Stomach (tissue), 8 donors: ENCODE measurements at regions not wholly inside any gene's neighbourhood (a gene's known extent, or its start where the extent isn't known, plus 50 kb on each side); places are given as distances from the start of the nearest gene placed in this dataset.

ENCODE experiments used
- DNase-seq, 2 donors: peaks; one replicate each; pipeline versions ENCODE4 v3.0.0 to v3.0.0-alpha.2; 2013 to 2019
- H3K27ac ChIP-seq, 5 donors: fragments of 200-600 bp in 4 of 5; sonication (generic) in 4 of 5; one replicate each; pipeline ENCODE4 v1.5.1; 2013 to 2019; ENCODE audit warnings: mild to moderate bottlenecking in 1 of 5, moderate library complexity in 1 of 5
- H3K27me3 ChIP-seq, 3 donors: fragments of 200-600 bp; sonication (generic); one replicate each; pipeline ENCODE4 v1.5.1; 2017 to 2019; ENCODE audit warnings: mixed run types in 1 of 3
- H3K36me3 ChIP-seq, 4 donors: fragments of 200-600 bp; sonication (generic); 1 replicate in 3 of 4; 2 replicates in 1 of 4; pipeline ENCODE4 v1.5.1; 2016 to 2019
- H3K4me1 ChIP-seq, 4 donors: fragments of 200-600 bp; sonication (generic); one replicate each; pipeline ENCODE4 v1.5.1; 2016 to 2019
- H3K4me3 ChIP-seq, 4 donors: fragments of 200-600 bp; sonication (generic) in 3 of 4; one replicate each; pipeline ENCODE4 v1.5.1; 2016 to 2019; ENCODE audit warnings: mild to moderate bottlenecking in 1 of 4
- H3K9me3 ChIP-seq, 4 donors: fragments of 200-600 bp; sonication (generic); one replicate each; pipeline ENCODE4 v1.5.1; 2016 to 2019
- CTCF ChIP-seq, 7 experiments: fragments of 450-650 bp in 4 of 7; fragments of 200-600 bp in 3 of 7; sonication (generic) in 3 of 7; IDR thresholded peaks; one replicate each; pipeline ENCODE4 v1.5.1; 2016 to 2019; ENCODE audit warnings: antibody characterized with exemption in 7 of 7, control low read depth in 2 of 7, mild to moderate bottlenecking in 1 of 7
- EP300 ChIP-seq: sonication (generic); formaldehyde crosslinking; IDR thresholded peaks from one replicate; pipeline ENCODE4 v1.6.1; 2017; ENCODE audit warnings: antibody characterized with exemption
- POLR2A ChIP-seq, 4 donors: fragments of 450-650 bp; IDR thresholded peaks; one replicate each; pipeline ENCODE4 v1.6.1; 2016; ENCODE audit warnings: antibody characterized with exemption in 4 of 4, control low read depth in 2 of 4, mild to moderate bottlenecking in 1 of 4, moderate library complexity in 1 of 4
- POLR2AphosphoS5 ChIP-seq, 3 donors: sonication (generic); formaldehyde crosslinking; IDR thresholded peaks; one replicate each; pipeline ENCODE4 v1.6.1; 2016; ENCODE audit warnings: antibody characterized with exemption in 3 of 3
- WGBS, 5 donors: extraction: QIAGEN DNeasy Blood & Tissue Kit in 3 of 5; methylation state at CpG; one replicate each; pipeline versions ENCODE4 v1.1.5 to v1.1.7; 2013 to 2018; 5-methylcytosine and 5-hydroxymethylcytosine counted together
- intact Hi-C: fragments of 100-400 bp; cut with DNase I; formaldehyde crosslinking; loops from one replicate; pipeline ENCODE4 v1.15.1; 2023; ENCODE audit warnings: low total_unique reads
- donor health status: healthy with polysubstance abuse.
- donor health status: Bipolar disorder and iron deficiency.
- donor health status: healthy.

- no peak for DNase-seq
- no peak for TF ChIP-seq CTCF (IDR thresholded peaks at IDR 0.05)
- TF ChIP-seq EP300 = no peak
- TF ChIP-seq POLR2A (IDR thresholded peaks at IDR 0.05) = no peak
- TF ChIP-seq POLR2AphosphoS5 (IDR thresholded peaks at IDR 0.05) = no peak
- Histone ChIP-seq H3K36me3 (no peaks in the 10 kb centered on the region), H3K4me1 (no peaks in the 10 kb centered on the region), H3K27ac (no peak overlapping the region), H3K27me3 (no peaks in the 10 kb centered on the region), H3K4me3 (no peak overlapping the region), H3K9me3 (peaks cover 0 to 8% (median 0%) of the 10 kb centered on the region in 4 donors)
- WGBS, 5 donors = 88 to 93% (median 90%) methylated on average over 3 of the region's 3 CpGs
- intact Hi-C loops = no loop called here
Observed at GRCh38 chr10:77727481-77727880, 89.9 kb upstream of the KCNMA1 start.

GRCh38 chr10:77726732-77727131, 89.1 kb upstream of the KCNMA1 start:
- Histone ChIP-seq H3K4me1 (no peaks in the 10 kb centered on the region), H3K27me3 (no peaks in the 10 kb centered on the region), H3K27ac (no peak overlapping the region), H3K4me3 (no peak overlapping the region), H3K36me3 (no peaks in the 10 kb centered on the region), H3K9me3 (peaks cover 0 to 8% (median 0%) of the 10 kb centered on the region in 4 donors)
- TF ChIP-seq POLR2A (IDR thresholded peaks at IDR 0.05) (no peak), CTCF (IDR thresholded peaks at IDR 0.05) (no peak), POLR2AphosphoS5 (IDR thresholded peaks at IDR 0.05) (no peak), EP300 (no peak)
- intact Hi-C loops = no loop called here
- DNase-seq = no peak
- WGBS, 5 donors = 71 to 87% (median 77%) methylated on average over 3 of the region's 3 CpGs

GRCh38 chr10:77726301-77726700, 88.7 kb upstream of the KCNMA1 start:
- intact Hi-C loops = no loop called here
- no peaks in the 10 kb centered on the region for H3K36me3 ChIP-seq
- 50 to 100% (median 98%) methylated on average over 1 of the region's 1 CpG for WGBS, 5 donors
- no peak for DNase-seq
- H3K4me3 ChIP-seq = no peak overlapping the region
- H3K9me3 ChIP-seq = peaks cover 0 to 8% (median 0%) of the 10 kb centered on the region in 4 donors
- no peaks in the 10 kb centered on the region for H3K27me3 ChIP-seq
- TF ChIP-seq CTCF (IDR thresholded peaks at IDR 0.05) (no peak), EP300 (no peak), POLR2AphosphoS5 (IDR thresholded peaks at IDR 0.05) (no peak)
- H3K27ac ChIP-seq = no peak overlapping the region
- H3K4me1 ChIP-seq = no peaks in the 10 kb centered on the region

GRCh38 chr10:77724820-77725219, 87.2 kb upstream of the KCNMA1 start:
- H3K27ac ChIP-seq = no peak overlapping the region
- no peaks in the 10 kb centered on the region for H3K4me1 ChIP-seq
- DNase-seq = no peak
- peaks cover 0 to 8% (median 0%) of the 10 kb centered on the region in 4 donors for H3K9me3 ChIP-seq
- TF ChIP-seq CTCF (IDR thresholded peaks at IDR 0.05) = no peak
- no peak for TF ChIP-seq POLR2A (IDR thresholded peaks at IDR 0.05)
- no peak for TF ChIP-seq POLR2AphosphoS5 (IDR thresholded peaks at IDR 0.05)
- TF ChIP-seq EP300 = no peak
- no peak overlapping the region for H3K4me3 ChIP-seq
- 52 to 85% (median 78%) methylated on average over 2 of the region's 2 CpGs for WGBS, 5 donors
- no peaks in the 10 kb centered on the region for H3K27me3 ChIP-seq
- intact Hi-C loops = no loop called here
- H3K36me3 ChIP-seq = no peaks in the 10 kb centered on the region
